ENCODE measurements at regions not wholly inside any gene's neighbourhood (a gene's known extent, or its start where the extent isn't known, plus 50 kb on each side); places are given as distances from the start of the nearest gene placed in this dataset.

GRCh38 chr13:50352720-50353480 lies 337.7 kb downstream of the KCNRG start:
- H3K4me1 ChIP-seq, result peaks cover 5% of the 10 kb centered on the region
- DNase-seq (no peak), ATAC-seq (no peak)
- H3K9me3 ChIP-seq, result no peaks in the 10 kb centered on the region
- no peaks in the 10 kb centered on the region for H3K36me3 ChIP-seq
- H3K27me3 ChIP-seq, result no peaks in the 10 kb centered on the region
- no peak for TF ChIP-seq CTCF (IDR thresholded peaks at IDR 0.05)
- intact Hi-C loops (cut with DNase I), result no loop called here
- no peak overlapping the region for H3K4me3 ChIP-seq
- H3K27ac ChIP-seq, result no peak overlapping the region

DNA sequence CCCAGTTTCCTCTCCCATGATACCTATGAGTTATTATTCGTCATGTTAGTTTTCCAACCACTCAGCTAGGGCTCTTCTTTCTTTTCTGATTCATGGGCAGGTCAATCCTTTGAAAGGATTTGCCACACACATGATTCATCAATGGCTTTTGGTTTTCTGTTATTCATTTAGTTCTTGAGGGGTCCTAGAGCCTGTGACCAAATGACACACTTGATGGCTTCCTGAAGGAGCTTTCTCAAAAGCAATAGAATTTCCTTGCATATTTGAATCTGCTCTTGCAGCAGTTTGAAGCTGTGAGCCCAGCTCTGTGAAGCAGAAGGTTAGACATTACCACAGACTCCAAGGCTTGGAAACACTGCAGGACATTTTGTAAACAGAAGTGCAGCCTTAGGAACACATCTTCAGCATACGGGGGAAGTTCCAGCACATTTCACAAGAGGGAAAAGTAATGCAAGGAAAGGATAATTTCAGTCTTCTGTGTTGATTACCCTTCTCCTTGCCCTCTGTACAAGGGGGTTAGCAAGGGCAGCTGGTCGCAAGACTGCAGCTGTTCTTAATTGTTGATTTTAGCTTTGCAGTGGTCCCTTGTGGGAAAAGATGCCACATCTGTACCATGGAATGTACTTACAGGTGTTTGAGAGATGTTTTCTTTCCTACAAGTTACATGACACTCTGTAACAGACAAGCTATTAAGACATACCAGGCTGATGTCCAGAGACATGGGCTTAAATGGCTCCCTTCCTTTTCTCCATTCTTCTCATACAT lies 338.6 kb downstream of the KCNRG start:
- peak; percentile 66 for ATAC-seq
- intact Hi-C loops (cut with DNase I), result no loop called here
- H3K27me3 ChIP-seq, result no peaks in the 10 kb centered on the region
- no peaks in the 10 kb centered on the region for H3K9me3 ChIP-seq
- TF ChIP-seq CTCF (IDR thresholded peaks at IDR 0.05), result no peak
- no peak for DNase-seq
- no peak overlapping the region for H3K4me3 ChIP-seq
- peaks cover 11% of the 10 kb centered on the region for H3K4me1 ChIP-seq
- H3K36me3 ChIP-seq, result no peaks in the 10 kb centered on the region
- H3K27ac ChIP-seq, result no peak overlapping the region

DNA sequence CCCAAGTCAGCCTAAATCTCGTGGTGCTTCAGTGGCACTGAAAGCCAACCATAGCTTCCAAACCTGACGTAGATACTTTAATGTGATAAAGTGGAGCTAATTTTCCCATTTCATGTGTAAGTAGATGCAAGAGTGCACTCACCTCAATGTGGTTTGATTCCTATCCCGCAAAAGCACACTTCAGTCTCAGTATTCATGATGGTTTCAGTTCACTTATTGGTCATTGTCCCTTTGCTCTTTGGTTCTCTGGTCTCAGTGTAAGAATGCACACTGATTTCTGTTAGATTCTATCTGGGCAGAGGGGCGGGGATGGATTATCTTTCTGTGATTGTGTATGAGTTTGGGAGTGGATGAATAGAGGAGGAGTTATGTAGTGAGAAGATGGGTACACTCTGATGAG lies 340.6 kb downstream of the KCNRG start:
- H3K4me1 ChIP-seq, result peaks cover 12% of the 10 kb centered on the region
- ATAC-seq (no peak), DNase-seq (no peak)
- no peaks in the 10 kb centered on the region for H3K9me3 ChIP-seq
- no peak overlapping the region for H3K27ac ChIP-seq
- no peaks in the 10 kb centered on the region for H3K36me3 ChIP-seq
- no peak overlapping the region for H3K4me3 ChIP-seq
- H3K27me3 ChIP-seq, result no peaks in the 10 kb centered on the region
- intact Hi-C loops (cut with DNase I), result no loop called here
- no peak for TF ChIP-seq CTCF (IDR thresholded peaks at IDR 0.05)

GRCh38 chr13:50357136-50357535 lies 341.9 kb downstream of the KCNRG start:
- intact Hi-C loops (cut with DNase I), result no loop called here
- no peaks in the 10 kb centered on the region for H3K9me3 ChIP-seq
- H3K36me3 ChIP-seq, result no peaks in the 10 kb centered on the region
- no peak overlapping the region for H3K4me3 ChIP-seq
- no peak overlapping the region for H3K27ac ChIP-seq
- TF ChIP-seq CTCF (IDR thresholded peaks at IDR 0.05), result no peak
- ATAC-seq (no peak), DNase-seq (no peak)
- H3K27me3 ChIP-seq, result no peaks in the 10 kb centered on the region
- peaks cover 12% of the 10 kb centered on the region for H3K4me1 ChIP-seq

DNA sequence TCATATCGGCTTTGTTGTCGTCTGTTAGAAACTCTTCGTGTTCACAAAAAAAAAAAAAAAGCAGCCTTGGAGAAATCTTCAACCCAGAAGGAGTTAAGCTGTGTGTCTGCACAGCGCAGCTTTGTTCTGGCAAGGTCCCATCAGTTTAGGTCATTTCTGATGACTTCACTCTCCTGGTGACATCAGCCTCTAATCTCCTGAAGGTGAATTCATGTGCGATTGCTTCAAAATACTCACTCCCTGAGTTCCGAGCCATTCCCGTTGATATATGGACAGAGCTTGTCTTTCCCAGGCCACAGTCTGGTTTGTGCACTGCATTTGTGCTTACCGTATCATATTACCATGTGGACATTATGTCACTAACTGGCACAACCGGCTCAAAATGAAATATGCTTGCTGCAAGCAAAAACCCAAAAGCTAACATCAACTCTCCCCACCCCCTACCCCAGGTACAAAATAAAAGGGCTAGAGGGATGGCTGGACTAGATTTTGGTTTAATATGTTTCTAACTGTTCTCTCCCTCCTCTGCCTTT lies 342.4 kb downstream of the KCNRG start:
- Histone ChIP-seq H3K9me3 (no peaks in the 10 kb centered on the region), H3K27ac (peak overlapping the region; percentile 11), H3K36me3 (no peaks in the 10 kb centered on the region), H3K4me1 (peaks cover 12% of the 10 kb centered on the region), H3K4me3 (no peak overlapping the region), H3K27me3 (no peaks in the 10 kb centered on the region)
- ATAC-seq (peak; percentile 78), DNase-seq (no peak)
- intact Hi-C loops (cut with DNase I), result no loop called here
- TF ChIP-seq CTCF (IDR thresholded peaks at IDR 0.05), result no peak
